ENCODE measurements at regions not wholly inside any gene's neighbourhood (a gene's known extent, or its start where the extent isn't known, plus 50 kb on each side); places are given as distances from the start of the nearest gene placed in this dataset.

DNA sequence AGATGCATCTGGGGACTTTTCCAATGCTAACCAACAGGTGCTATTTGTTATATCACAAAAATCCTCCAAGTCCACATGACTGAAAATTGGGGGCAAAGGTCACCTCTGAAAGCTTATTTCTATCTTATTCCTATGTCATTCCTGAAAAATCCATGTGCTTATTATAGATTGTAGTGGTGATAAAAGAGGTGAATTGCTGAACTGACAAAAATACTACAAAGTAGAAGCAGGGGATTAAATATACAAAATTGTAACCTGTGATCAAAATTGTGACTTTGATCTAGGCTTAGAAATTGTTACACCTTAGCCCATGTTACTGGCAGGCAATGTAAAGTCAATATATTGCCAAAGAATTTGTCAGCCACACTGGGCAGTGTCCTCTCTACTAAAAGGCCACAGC lies 62.3 kb downstream of the IER5 start:
- no peak overlapping the region for H3K27ac ChIP-seq
- no peak for TF ChIP-seq ZFX (IDR thresholded peaks at IDR 0.05)
- TF ChIP-seq, protein P1, sequence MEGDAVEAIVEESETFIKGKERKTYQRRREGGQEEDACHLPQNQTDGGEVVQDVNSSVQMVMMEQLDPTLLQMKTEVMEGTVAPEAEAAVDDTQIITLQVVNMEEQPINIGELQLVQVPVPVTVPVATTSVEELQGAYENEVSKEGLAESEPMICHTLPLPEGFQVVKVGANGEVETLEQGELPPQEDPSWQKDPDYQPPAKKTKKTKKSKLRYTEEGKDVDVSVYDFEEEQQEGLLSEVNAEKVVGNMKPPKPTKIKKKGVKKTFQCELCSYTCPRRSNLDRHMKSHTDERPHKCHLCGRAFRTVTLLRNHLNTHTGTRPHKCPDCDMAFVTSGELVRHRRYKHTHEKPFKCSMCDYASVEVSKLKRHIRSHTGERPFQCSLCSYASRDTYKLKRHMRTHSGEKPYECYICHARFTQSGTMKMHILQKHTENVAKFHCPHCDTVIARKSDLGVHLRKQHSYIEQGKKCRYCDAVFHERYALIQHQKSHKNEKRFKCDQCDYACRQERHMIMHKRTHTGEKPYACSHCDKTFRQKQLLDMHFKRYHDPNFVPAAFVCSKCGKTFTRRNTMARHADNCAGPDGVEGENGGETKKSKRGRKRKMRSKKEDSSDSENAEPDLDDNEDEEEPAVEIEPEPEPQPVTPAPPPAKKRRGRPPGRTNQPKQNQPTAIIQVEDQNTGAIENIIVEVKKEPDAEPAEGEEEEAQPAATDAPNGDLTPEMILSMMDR (conservative IDR thresholded peaks at IDR 0.05) = no peak

GRCh38 chr1:181151378-181152326 lies 63.2 kb downstream of the IER5 start:
- TF ChIP-seq, protein P1 (conservative IDR thresholded peaks at IDR 0.05) = no peak
- no peak for TF ChIP-seq ZFX (IDR thresholded peaks at IDR 0.05)
- no peak overlapping the region for H3K27ac ChIP-seq

DNA sequence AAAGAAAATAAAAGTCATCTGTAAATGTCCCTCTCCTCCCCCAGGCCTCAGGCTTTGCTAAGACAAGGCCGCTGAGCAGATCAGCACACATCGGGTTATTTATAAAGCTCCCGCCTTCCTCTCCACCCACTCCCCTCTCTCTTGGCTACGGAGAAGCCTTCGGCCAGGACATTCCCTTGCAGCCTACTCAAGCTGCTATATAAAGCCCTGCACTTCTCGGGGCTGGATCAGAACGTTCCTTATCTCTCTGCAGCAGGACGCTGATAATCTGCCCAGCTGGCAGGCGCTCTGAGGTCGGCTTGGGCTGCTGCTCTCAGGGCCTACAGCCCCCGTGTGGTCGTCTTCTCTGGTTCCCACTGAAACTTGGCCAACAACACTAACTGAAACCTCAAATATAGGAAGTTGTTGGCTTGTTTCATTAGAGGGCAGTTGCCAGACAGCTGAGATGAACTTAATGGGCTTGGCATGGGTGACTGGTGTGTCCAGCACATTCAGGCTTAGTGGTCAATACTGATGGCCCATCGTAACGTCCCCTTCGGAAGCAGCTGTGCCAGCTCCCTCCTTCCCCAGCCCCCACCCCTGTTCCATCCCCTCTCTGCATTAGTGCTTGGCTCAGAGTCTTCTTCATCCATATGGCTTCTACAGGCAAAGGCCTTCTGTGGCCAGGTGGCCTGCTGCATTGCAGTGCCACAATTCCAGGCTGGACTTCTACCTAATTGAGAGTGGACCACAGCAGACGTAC lies 64.6 kb downstream of the IER5 start:
- TF ChIP-seq, protein P1 (conservative IDR thresholded peaks at IDR 0.05) = no peak
- no peak for TF ChIP-seq ZFX (IDR thresholded peaks at IDR 0.05)
- no peak overlapping the region for H3K27ac ChIP-seq

DNA sequence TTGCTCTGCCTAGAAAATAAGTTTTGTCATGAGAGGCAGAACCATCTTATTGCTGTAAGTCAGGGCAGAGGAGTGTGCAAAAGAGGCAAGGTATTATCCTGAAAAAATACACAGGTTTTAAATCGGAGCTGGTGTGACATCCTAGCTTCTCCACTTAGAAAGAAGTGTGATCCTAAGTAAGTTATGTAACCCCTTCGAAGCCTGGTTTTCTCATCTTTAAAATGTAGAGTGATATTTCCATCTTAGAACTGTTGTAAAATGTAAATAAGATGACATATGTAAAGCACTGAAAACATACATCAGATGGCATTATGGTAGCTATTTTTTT lies 65.1 kb downstream of the IER5 start:
- no peak for TF ChIP-seq ZFX (IDR thresholded peaks at IDR 0.05)
- TF ChIP-seq, protein P1 (conservative IDR thresholded peaks at IDR 0.05) = no peak
- H3K27ac ChIP-seq = no peak overlapping the region

DNA sequence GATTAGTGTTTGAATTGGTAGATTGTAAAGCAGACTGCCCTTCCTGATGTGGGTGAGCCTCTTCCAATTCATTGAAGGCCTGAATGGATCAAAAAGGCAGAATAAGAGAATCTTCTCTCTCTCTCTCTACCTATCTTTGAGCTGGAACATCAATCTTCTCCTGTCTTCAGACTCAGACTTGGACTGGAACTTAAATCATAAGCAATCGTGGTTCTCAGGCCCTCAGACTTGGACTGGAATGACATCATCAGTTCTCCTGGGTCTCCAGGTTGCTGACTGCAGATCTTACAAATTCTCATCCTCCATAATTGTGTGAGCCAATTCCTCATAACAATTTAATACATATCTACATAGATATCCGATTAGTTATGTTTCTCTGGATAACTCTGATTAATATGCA lies 66.8 kb downstream of the IER5 start:
- TF ChIP-seq, protein P1 (conservative IDR thresholded peaks at IDR 0.05) = no peak
- TF ChIP-seq ZFX (IDR thresholded peaks at IDR 0.05) = no peak
- no peak overlapping the region for H3K27ac ChIP-seq

GRCh38 chr1:181159451-181160140 lies 71.1 kb downstream of the IER5 start:
- no peak overlapping the region for H3K27ac ChIP-seq
- no peak for TF ChIP-seq ZFX (IDR thresholded peaks at IDR 0.05)
- TF ChIP-seq, protein P1 (conservative IDR thresholded peaks at IDR 0.05) = no peak

Measured in C4-2B (cell line).